ENCODE measurements at regions not wholly inside any gene's neighbourhood (a gene's known extent, or its start where the extent isn't known, plus 50 kb on each side); places are given as distances from the start of the nearest gene placed in this dataset.

- no peak for TF ChIP-seq REST (IDR thresholded peaks at IDR 0.05; ENCODE audit: low read depth)
- no peak for TF ChIP-seq CEBPB (IDR thresholded peaks at IDR 0.05)
- TF ChIP-seq YY1 (IDR thresholded peaks at IDR 0.05; ENCODE audit: low read depth) = no peak
- no peak for TF ChIP-seq RAD21 (IDR thresholded peaks at IDR 0.05; ENCODE audit: low read depth)
- TF ChIP-seq TCF12 (IDR thresholded peaks at IDR 0.05; ENCODE audit: low read depth) = no peak
- no peak for TF ChIP-seq ZBTB7A (IDR thresholded peaks at IDR 0.05; ENCODE audit: low read depth)
These were observed 411.9 kb upstream of the KLF6 start for GRCh38 chr10:4196771-4197390.

- TF ChIP-seq EP300 (IDR thresholded peaks at IDR 0.05; ENCODE audit: borderline replicate concordance) (no peak), CEBPB (IDR thresholded peaks at IDR 0.05) (no peak), FOXM1 (IDR thresholded peaks at IDR 0.05; ENCODE audit: borderline replicate concordance, low read depth) (no peak), REST (IDR thresholded peaks at IDR 0.05; ENCODE audit: low read depth) (no peak), NFIC (IDR thresholded peaks at IDR 0.05) (no peak), RAD21 (IDR thresholded peaks at IDR 0.05; ENCODE audit: low read depth) (no peak), ZBTB7A (IDR thresholded peaks at IDR 0.05; ENCODE audit: low read depth) (no peak)
These were observed 411.2 kb upstream of the KLF6 start for GRCh38 chr10:4196183-4196582.

GRCh38 chr10:4195213-4195612 is 410.2 kb upstream of the KLF6 start:
- TF ChIP-seq CEBPB (IDR thresholded peaks at IDR 0.05) (no peak), TAF1 (IDR thresholded peaks at IDR 0.05; ENCODE audit: low read depth) (no peak), FOXM1 (IDR thresholded peaks at IDR 0.05; ENCODE audit: borderline replicate concordance, low read depth) (no peak), EP300 (IDR thresholded peaks at IDR 0.05; ENCODE audit: borderline replicate concordance) (no peak), EGR1 (IDR thresholded peaks at IDR 0.05) (no peak), TEAD4 (IDR thresholded peaks at IDR 0.05) (no peak), ZBTB7A (IDR thresholded peaks at IDR 0.05; ENCODE audit: low read depth) (no peak), RAD21 (IDR thresholded peaks at IDR 0.05; ENCODE audit: low read depth) (no peak), REST (IDR thresholded peaks at IDR 0.05; ENCODE audit: low read depth) (no peak), NFIC (IDR thresholded peaks at IDR 0.05) (no peak), USF1 (IDR thresholded peaks at IDR 0.05) (no peak), TCF12 (IDR thresholded peaks at IDR 0.05; ENCODE audit: low read depth) (no peak), YY1 (IDR thresholded peaks at IDR 0.05; ENCODE audit: low read depth) (no peak), CREB1 (IDR thresholded peaks at IDR 0.05; ENCODE audit: low read depth) (no peak)

- TF ChIP-seq EGR1 (IDR thresholded peaks at IDR 0.05) (no peak), CEBPB (IDR thresholded peaks at IDR 0.05) (no peak), FOXM1 (IDR thresholded peaks at IDR 0.05; ENCODE audit: borderline replicate concordance, low read depth) (no peak), ZBTB7A (IDR thresholded peaks at IDR 0.05; ENCODE audit: low read depth) (no peak), REST (IDR thresholded peaks at IDR 0.05; ENCODE audit: low read depth) (no peak), CREB1 (IDR thresholded peaks at IDR 0.05; ENCODE audit: low read depth) (no peak), TAF1 (IDR thresholded peaks at IDR 0.05; ENCODE audit: low read depth) (no peak), EP300 (IDR thresholded peaks at IDR 0.05; ENCODE audit: borderline replicate concordance) (no peak), RAD21 (IDR thresholded peaks at IDR 0.05; ENCODE audit: low read depth) (no peak), YY1 (IDR thresholded peaks at IDR 0.05; ENCODE audit: low read depth) (no peak), MAX (IDR thresholded peaks at IDR 0.05) (no peak), USF1 (IDR thresholded peaks at IDR 0.05) (no peak), NFIC (IDR thresholded peaks at IDR 0.05) (no peak), TCF12 (IDR thresholded peaks at IDR 0.05; ENCODE audit: low read depth) (no peak), TEAD4 (IDR thresholded peaks at IDR 0.05) (no peak)
These were observed 409.2 kb upstream of the KLF6 start for GRCh38 chr10:4194231-4194630.

All from Ishikawa (cell line).